ENCODE measurements at regions not wholly inside any gene's neighbourhood (a gene's known extent, or its start where the extent isn't known, plus 50 kb on each side); places are given as distances from the start of the nearest gene placed in this dataset.

DNA sequence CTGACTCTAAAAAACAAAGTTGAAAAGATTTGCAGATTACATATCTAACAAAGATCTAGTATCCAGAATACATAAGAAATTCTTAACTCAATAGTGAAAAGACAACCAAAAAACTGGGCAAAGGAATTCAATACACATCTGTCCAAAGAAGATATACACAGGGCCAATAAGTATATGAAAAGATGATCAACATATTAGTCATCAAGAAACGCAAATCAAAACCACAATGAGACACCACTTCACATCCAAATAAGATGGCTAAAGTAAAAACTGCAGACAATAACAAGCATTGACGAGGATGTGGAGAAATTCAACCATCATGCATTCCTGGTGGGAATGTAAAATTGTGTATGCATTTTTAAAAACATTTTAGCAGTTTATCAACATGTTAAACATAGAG lies 256.0 kb downstream of the EIPR1 start:
- TF ChIP-seq CTCF (IDR thresholded peaks at IDR 0.05 in 4 of 5, conservative IDR thresholded peaks at IDR 0.05 in 1 of 5) (no peak), POLR2A (IDR thresholded peaks at IDR 0.05) (no peak)

Measured in gastrocnemius medialis (tissue), 4 donors.